GM19240 (cell line): ENCODE measurements at regions not wholly inside any gene's neighbourhood (a gene's known extent, or its start where the extent isn't known, plus 50 kb on each side); places are given as distances from the start of the nearest gene placed in this dataset.

Experiments used
- DNase-seq: peaks from one replicate; pipeline ENCODE4 v3.0.0; 2011; ENCODE audit warnings: low spot score; ENCODE audit not compliant: insufficient read length

GRCh38 chr9:35540315-35540714 is 50.4 kb downstream of the RUSC2 start:
- no peak for DNase-seq

- no peak for DNase-seq
Measured at GRCh38 chr9:35546853-35547252, 56.9 kb downstream of the RUSC2 start.

GRCh38 chr9:35547889-35548418 is 57.1 kb upstream of the TESK1 start:
- DNase-seq = no peak

GRCh38 chr9:35548571-35548970 is 56.5 kb upstream of the TESK1 start:
- DNase-seq = no peak

GRCh38 chr9:35549441-35549840 is 55.6 kb upstream of the TESK1 start:
- no peak for DNase-seq

GRCh38 chr9:35552376-35552775 is 52.7 kb upstream of the TESK1 start:
- no peak for DNase-seq

GRCh38 chr9:35552837-35553236 is 52.2 kb upstream of the TESK1 start:
- no peak for DNase-seq

- peak; percentile 25 for DNase-seq
Measured at GRCh38 chr9:35553670-35554543, 51.2 kb upstream of the TESK1 start.

- no peak for DNase-seq
Measured at GRCh38 chr9:35555246-35555701, 49.8 kb upstream of the TESK1 start.
